Heart left ventricle (tissue), 16 donors: ENCODE measurements at regions not wholly inside any gene's neighbourhood (a gene's known extent, or its start where the extent isn't known, plus 50 kb on each side); places are given as distances from the start of the nearest gene placed in this dataset.
"Not testable (repeated sequence)": the region's sequence is repeated elsewhere in the genome, so short reads cannot be mapped to it uniquely, and the experiment has no call there.

Source experiments
- ATAC-seq, 4 donors: fragments of 200-7000 bp; cut with Tn5 transposase; one replicate each; pipeline ENCODE4 v1.9.1; 2020 to 2022; ENCODE audit warnings: moderate library complexity in 4 of 4, mild to moderate bottlenecking in 3 of 4, moderate number of reproducible peaks in 1 of 4
- DNase-seq, 5 donors: peaks; one replicate each; pipeline ENCODE4 v3.0.0-alpha.2; 2020
- H3K27ac ChIP-seq, 12 donors: fragments of 200-600 bp; sonication (generic) in 4 of 12; one replicate each; pipeline versions ENCODE4 v1.5.0 to v1.8.0; 2016 to 2022; ENCODE audit warnings: mild to moderate bottlenecking in 2 of 12
- H3K27me3 ChIP-seq, 9 donors: fragments of 200-600 bp; sonication (generic) in 2 of 9; one replicate each; pipeline versions ENCODE4 v1.5.1 to v1.8.0; 2016 to 2022; ENCODE audit warnings: mild to moderate bottlenecking in 3 of 9
- H3K36me3 ChIP-seq, 9 donors: fragments of 200-600 bp; sonication (generic) in 2 of 9; one replicate each; pipeline versions ENCODE4 v1.5.0 to v1.8.0; 2018 to 2022; ENCODE audit warnings: mild to moderate bottlenecking in 2 of 9
- H3K4me1 ChIP-seq, 12 donors: fragments of 200-600 bp; sonication (generic) in 4 of 12; one replicate each; pipeline versions ENCODE4 v1.5.0 to v1.8.0; 2016 to 2022; ENCODE audit warnings: mild to moderate bottlenecking in 3 of 12
- H3K4me3 ChIP-seq, 12 donors: fragments of 200-600 bp; sonication (generic) in 4 of 12; one replicate each; pipeline versions ENCODE4 v1.5.0 to v1.8.0; 2017 to 2022; ENCODE audit warnings: mild to moderate bottlenecking in 9 of 12, moderate library complexity in 4 of 12
- H3K9me3 ChIP-seq, 12 donors: fragments of 200-600 bp; sonication (generic) in 4 of 12; one replicate each; pipeline versions ENCODE4 v1.5.0 to v1.8.0; 2016 to 2022; ENCODE audit warnings: mild to moderate bottlenecking in 1 of 12
- CTCF ChIP-seq, 12 donors: fragments of 200-600 bp; sonication (generic) in 4 of 12; IDR thresholded peaks; one replicate each; pipeline versions ENCODE4 v1.5.0 to v1.8.0; 2018 to 2022; ENCODE audit warnings: antibody characterized with exemption in 12 of 12, mild to moderate bottlenecking in 5 of 12
- POLR2A ChIP-seq, 2 donors: fragments of 450-650 bp; IDR thresholded peaks; one replicate each; pipeline ENCODE4 v1.6.1; 2017; ENCODE audit warnings: antibody characterized with exemption in 2 of 2, mild to moderate bottlenecking in 2 of 2, moderate library complexity in 2 of 2
- WGBS, 4 donors: extraction: QIAGEN DNeasy Blood & Tissue Kit in 2 of 4; methylation state at CpG; one replicate each; pipeline versions ENCODE4 v1.1.5 to v1.1.7; 2013 to 2018; 5-methylcytosine and 5-hydroxymethylcytosine counted together
- intact Hi-C, 10 donors: fragments of 100-400 bp; cut with DNase I; formaldehyde crosslinking; loops; one replicate each; pipeline versions ENCODE4 v1.11.1 to v1.14.2; 2022
- donor health status: ischemic (EF 13 %, LVEDD 7.1; RV severe dilation, severe dysfunction).
- donor health status: healthy with polysubstance abuse.
- donor health status: DM: no; HTN: yes; CAD: no.
- donor health status: DM: no; HTN: no; CAD: no.
- donor health status: ischemic (EF 25% LVEDD 6.9; RV normal size, moderate dysfunction).
- donor health status: ischemic (EF 25% LVEDD 5.7; RV mildly dilated, moderate dysfunction).
- donor health status: healthy.
- donor health status: DM: yes; HTN: yes; CAD: no.
- donor health status: ischemic (EF 35%, LVEDD 5.7; RV mildly dilated, moderate dysfunction).
- donor health status: nonischemic (EF 11% LVEDD 7.7; RV severe dilation, severe dysfunction).
- donor health status: DM: yes; HTN: yes; CAD: no.
- donor health status: PGD.
- donor health status: ischemic (EF 29% LVEDD 5.4; RV normal size, mild dysfunction).
- donor health status: nonischemic (EF 23%, LVEDD 6.1; RV moderate dilation, normal function).

GRCh38 chr10:9056521-9056920 is 1002.0 kb downstream of the GATA3 start:
- no peak for ATAC-seq
- Histone ChIP-seq H3K9me3 (peaks cover 0 to 8% (median 0%) of the 10 kb centered on the region in 12 donors), H3K36me3 (no peaks in the 10 kb centered on the region), H3K4me3 (no peak overlapping the region), H3K27me3 (no peaks in the 10 kb centered on the region), H3K27ac (no peak overlapping the region), H3K4me1 (no peaks in the 10 kb centered on the region)
- TF ChIP-seq CTCF (IDR thresholded peaks at IDR 0.05) (no peak), POLR2A (IDR thresholded peaks at IDR 0.05) (no peak)
- intact Hi-C loops: no loop called here
- DNase-seq: no peak
- 80 to 89% (median 87%) methylated on average over 5 to 11 of the region's 11 CpGs for WGBS, 4 donors

GRCh38 chr10:9057293-9057692 is 1002.8 kb downstream of the GATA3 start:
- H3K4me3 ChIP-seq, ATAC-seq, H3K9me3 ChIP-seq, H3K4me1 ChIP-seq, H3K27me3 ChIP-seq, intact Hi-C loops, H3K36me3 ChIP-seq, DNase-seq, H3K27ac ChIP-seq: not testable (repeated sequence)
- 85 to 92% (median 90%) methylated on average over 14 to 17 of the region's 17 CpGs for WGBS, 4 donors

GRCh38 chr10:9060314-9060713 is 1005.8 kb downstream of the GATA3 start:
- Histone ChIP-seq H3K9me3 (peaks cover 0 to 8% (median 0%) of the 10 kb centered on the region in 12 donors), H3K4me3 (no peak overlapping the region), H3K27ac (no peak overlapping the region), H3K36me3 (no peaks in the 10 kb centered on the region), H3K4me1 (no peaks in the 10 kb centered on the region), H3K27me3 (no peaks in the 10 kb centered on the region)
- intact Hi-C loops: no loop called here
- TF ChIP-seq POLR2A (IDR thresholded peaks at IDR 0.05): no peak
- TF ChIP-seq CTCF (IDR thresholded peaks at IDR 0.05): no peak
- ATAC-seq (no peak), DNase-seq (no peak)
- 2 to 5% (median 3%) methylated on average over 2 of the region's 2 CpGs for WGBS, 4 donors

- H3K9me3 ChIP-seq: peaks cover 0 to under 1% (median 0%) of the 10 kb centered on the region in 12 donors
- H3K36me3 ChIP-seq: no peaks in the 10 kb centered on the region
- H3K4me1 ChIP-seq: no peaks in the 10 kb centered on the region
- no peak for DNase-seq
- H3K4me3 ChIP-seq: no peak overlapping the region
- ATAC-seq: no peak
- no peaks in the 10 kb centered on the region for H3K27me3 ChIP-seq
- whole genome bisulfite sequencing, 4 donors: 34 to 54% (median 43%) methylated on average over 3 of the region's 3 CpGs
- TF ChIP-seq CTCF (IDR thresholded peaks at IDR 0.05) (no peak), POLR2A (IDR thresholded peaks at IDR 0.05) (no peak)
- intact Hi-C loops: no loop called here
- no peak overlapping the region for H3K27ac ChIP-seq
These were observed 1007.4 kb downstream of the GATA3 start for GRCh38 chr10:9061871-9062270.

- 89 to 94% (median 90%) methylated on average over 3 of the region's 3 CpGs for WGBS, 4 donors
- H3K36me3 ChIP-seq: no peaks in the 10 kb centered on the region
- no peak for ATAC-seq
- no peaks in the 10 kb centered on the region for H3K9me3 ChIP-seq
- H3K27ac ChIP-seq: no peak overlapping the region
- H3K27me3 ChIP-seq: no peaks in the 10 kb centered on the region
- TF ChIP-seq POLR2A (IDR thresholded peaks at IDR 0.05): no peak
- no peak for TF ChIP-seq CTCF (IDR thresholded peaks at IDR 0.05)
- no peak overlapping the region for H3K4me3 ChIP-seq
- no peaks in the 10 kb centered on the region for H3K4me1 ChIP-seq
- DNase-seq: no peak
- intact Hi-C loops: no loop called here
These were observed 1011.7 kb downstream of the GATA3 start for GRCh38 chr10:9066152-9066551.
